ENCODE measurements at regions not wholly inside any gene's neighbourhood (a gene's known extent, or its start where the extent isn't known, plus 50 kb on each side); places are given as distances from the start of the nearest gene placed in this dataset.

- no peak for DNase-seq
These were observed 1071.9 kb upstream of the ARRDC3 start for GRCh38 chr5:92455011-92455410.

GRCh38 chr5:92444888-92445287 is 1061.8 kb upstream of the ARRDC3 start:
- DNase-seq, result no peak

DNA sequence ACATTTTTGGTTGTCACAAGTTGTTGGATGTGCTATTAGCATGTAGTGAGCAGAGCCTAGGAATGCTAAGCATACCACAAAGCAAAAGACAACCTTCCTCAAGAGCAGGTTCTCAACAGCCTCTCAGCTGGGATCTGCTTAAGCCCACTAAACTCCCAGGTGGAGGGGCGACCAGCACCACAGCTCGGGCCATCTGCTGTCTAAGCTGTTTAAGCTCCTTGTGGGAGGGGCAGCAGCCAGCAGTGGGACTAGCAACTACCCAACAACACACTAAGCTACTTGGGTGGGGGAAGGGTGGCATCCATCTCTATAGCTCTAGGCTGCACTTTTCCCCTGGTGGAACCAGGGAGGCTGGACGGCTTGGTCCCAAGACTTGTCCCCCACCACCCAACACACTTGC is 1052.7 kb upstream of the ARRDC3 start:
- DNase-seq, result no peak

DNA sequence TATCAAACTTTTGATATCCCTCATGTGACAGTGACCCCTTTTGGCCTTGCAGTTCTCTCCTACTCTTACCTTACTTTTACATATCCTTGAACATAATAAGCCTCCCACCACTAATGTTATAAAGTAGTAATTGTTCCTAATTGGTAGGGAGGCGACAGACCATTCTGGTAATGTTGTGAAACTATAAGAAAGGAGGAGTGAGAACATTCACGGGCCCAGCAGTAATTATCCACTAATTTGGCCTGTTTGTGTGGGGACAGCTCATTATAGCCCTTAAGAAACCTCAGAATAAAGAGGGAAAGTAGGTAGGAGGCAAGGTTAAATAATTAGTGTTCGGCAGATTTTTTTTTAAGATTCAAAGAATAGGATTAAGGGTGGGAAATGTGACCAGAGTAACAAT is 1046.5 kb upstream of the ARRDC3 start:
- DNase-seq, result no peak

GRCh38 chr5:92428415-92428814 is 1045.3 kb upstream of the ARRDC3 start:
- DNase-seq, result no peak

- DNase-seq, result no peak
These were observed 1041.8 kb upstream of the ARRDC3 start for GRCh38 chr5:92424785-92425426.

GRCh38 chr5:92421942-92422341 is 1038.8 kb upstream of the ARRDC3 start:
- no peak for DNase-seq

- no peak for DNase-seq
These were observed 1038.1 kb upstream of the ARRDC3 start for GRCh38 chr5:92421196-92421595.

DNA sequence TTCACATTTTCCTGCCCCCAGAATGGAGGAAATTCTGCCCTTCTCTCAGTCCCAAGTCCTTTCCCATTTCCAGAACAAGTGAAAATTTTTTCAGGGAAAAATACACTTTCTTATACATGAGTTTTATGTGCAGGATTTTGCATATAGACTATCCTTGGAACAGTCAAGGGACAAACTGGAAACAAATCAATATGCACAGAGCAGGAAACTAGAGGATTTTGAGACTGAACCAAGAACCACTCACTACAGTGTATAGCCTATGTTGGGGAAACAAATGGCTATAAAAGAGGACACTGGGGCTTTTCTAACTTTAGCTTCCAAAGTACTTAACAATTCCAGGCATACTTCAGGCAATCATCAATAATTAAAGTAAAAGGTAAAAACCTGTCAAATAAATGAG is 1036.1 kb upstream of the ARRDC3 start:
- DNase-seq, result no peak

GRCh38 chr5:92418341-92418740 is 1035.2 kb upstream of the ARRDC3 start:
- no peak for DNase-seq

DNA sequence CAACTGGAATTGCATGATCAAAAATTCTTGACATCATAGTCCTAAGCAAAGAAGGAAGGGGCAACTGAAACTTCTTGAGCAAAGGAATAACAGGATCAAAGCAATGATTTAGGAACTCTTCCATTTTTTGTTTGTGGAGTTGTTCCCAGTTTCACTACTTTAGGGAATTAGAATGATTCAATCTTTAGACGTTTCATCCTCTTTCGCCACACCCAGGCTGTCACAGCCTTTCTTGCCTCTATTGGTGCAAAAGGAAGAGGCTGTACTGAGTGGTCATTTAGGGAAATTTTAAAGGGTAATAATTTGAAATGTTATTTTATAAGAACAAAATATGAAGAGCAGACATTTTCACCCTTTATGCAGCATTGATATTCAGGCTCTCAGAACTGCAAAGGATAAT is 1026.0 kb upstream of the ARRDC3 start:
- no peak for DNase-seq

GRCh38 chr5:92402956-92403702 is 1020.0 kb upstream of the ARRDC3 start:
- DNase-seq, result no peak

GRCh38 chr5:92402045-92402444 is 1018.9 kb upstream of the ARRDC3 start:
- DNase-seq, result no peak

GRCh38 chr5:92401492-92401891 is 1018.4 kb upstream of the ARRDC3 start:
- DNase-seq, result no peak

DNA sequence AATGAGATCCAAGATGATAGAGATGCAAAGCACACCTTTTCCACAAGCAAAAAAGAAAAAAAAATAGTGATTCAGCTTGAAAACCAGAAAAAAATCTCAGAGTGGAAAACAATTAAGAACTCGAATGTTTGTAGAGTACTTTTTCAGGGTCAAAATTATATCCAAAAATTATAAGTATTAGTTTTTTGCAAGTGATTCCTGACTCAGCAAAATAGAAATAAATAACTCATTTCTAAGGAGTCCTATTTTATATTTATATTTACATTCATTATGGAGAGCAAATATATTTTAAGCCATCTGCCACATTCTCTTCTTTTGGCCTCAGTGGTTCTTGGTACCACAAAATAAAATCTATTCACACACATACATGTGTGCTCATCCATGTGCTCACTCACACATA is 1011.8 kb upstream of the ARRDC3 start:
- DNase-seq, result no peak

DNA sequence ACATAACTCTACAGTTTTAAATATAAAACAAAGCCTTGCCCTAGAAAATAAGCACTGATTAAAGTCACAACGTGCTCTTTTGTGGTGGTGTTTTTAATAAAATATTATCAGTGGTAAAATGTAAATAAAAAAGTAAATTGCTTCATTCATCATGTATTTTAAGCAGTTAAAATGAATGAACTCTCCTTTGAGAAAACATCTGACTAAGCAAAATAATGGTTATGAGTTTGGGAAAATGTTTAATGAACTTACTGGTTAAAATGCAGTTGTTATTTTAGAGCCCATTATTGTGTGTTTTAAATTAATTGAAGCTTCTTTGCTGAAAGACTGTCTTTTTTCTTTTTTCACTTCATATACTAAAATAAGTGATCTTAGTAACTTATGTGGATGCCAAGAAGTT is 1007.5 kb upstream of the ARRDC3 start:
- DNase-seq, result no peak

DNA sequence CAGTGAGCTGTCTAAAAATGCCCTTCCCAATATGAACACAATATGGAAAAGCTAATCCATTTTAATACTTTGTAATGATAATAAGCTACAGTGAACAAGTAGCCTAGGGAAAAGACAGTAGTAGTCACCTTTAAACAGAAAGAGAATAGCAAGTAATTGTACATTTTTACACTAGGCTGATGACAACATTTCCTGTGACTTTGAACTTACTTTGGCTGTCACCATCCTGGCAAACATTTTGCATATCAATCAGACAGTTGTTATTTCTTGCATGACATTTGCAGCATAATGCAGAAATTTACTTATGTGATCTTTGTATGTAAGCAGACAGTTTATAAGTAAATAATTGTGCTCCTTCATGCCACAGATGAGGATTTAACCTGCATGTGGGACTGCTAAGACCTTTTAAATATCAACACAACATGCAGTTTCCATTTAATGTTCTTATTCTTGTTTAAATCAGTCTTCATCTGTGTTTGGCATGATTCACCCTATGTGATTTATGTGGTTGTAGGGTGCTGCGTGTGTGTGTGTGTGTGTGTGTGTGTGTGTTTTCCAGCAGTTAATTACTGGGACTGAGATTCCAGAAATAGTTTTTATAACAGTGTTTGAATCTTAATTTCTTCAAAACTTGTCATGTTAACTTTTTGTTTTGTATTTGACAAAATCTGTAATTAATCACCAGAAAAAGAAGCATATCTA is 997.1 kb upstream of the ARRDC3 start:
- DNase-seq, result no peak

GRCh38 chr5:92378966-92379611 is 996.0 kb upstream of the ARRDC3 start:
- no peak for DNase-seq

- no peak for DNase-seq
These were observed 991.7 kb upstream of the ARRDC3 start for GRCh38 chr5:92374859-92375258.

DNA sequence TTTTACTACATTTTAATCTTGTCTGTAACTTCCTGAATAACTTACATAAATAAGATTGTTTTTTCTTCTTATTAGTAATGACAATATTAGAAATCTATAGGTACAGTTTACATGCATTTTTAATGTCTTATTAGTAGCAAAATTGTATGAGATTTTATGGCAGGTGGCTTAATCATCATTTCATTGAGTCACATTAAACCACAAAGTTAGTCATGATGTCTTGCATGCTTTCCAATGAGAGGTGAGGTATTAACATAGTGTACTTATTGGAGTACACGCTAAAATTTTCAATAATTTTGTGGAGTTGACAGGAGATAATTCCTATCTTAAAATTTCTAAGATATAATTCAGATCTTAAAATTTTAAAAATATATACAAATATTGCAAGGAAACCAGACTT is 989.6 kb upstream of the ARRDC3 start:
- DNase-seq, result no peak

GRCh38 chr5:92371889-92372235 is 988.7 kb upstream of the ARRDC3 start:
- no peak for DNase-seq

- DNase-seq, result no peak
These were observed 988.2 kb upstream of the ARRDC3 start for GRCh38 chr5:92371171-92371888.

DNA sequence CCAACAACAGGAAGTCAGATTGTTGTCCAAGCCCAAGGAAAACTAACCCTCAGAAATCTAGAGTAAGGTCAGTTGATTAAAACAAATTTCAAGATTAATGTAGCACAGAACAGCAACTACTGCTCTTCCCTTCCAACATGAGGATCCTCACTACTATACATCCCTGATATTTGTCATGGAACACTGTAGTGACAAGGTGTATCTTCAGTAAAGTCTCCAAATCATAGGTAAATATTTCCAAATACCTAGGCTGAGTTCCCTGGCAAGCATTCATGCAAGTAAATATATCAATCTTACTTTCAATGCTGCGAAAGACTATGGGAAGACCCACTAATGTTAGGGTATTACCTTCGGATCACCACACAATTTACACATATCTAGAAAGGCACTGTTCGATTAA is 986.9 kb upstream of the ARRDC3 start:
- no peak for DNase-seq
